T-cell (primary cell): ENCODE measurements at regions not wholly inside any gene's neighbourhood (a gene's known extent, or its start where the extent isn't known, plus 50 kb on each side); places are given as distances from the start of the nearest gene placed in this dataset.
"Not testable (repeated sequence)": the region's sequence is repeated elsewhere in the genome, so short reads cannot be mapped to it uniquely, and the experiment has no call there.

ENCODE experiments used
- ATAC-seq, 4 experiments: fragments of 200-7000 bp in 3 of 4; fragments of 150-1000 bp in 1 of 4; cut with Tn5 transposase; replicated peaks in 1 of 4; 1 replicate in 3 of 4; 2 replicates in 1 of 4; pipeline ENCODE4 v1.10.0; 2021; ENCODE audit warnings: moderate library complexity in 3 of 4, mild to moderate bottlenecking in 2 of 4, moderate number of reproducible peaks in 1 of 4
- CTCF ChIA-PET, 2 donors: fragments of 300-600 bp; sonication (Branson Sonifier 250); formaldehyde crosslinking; loops; one replicate each; lab custom pipeline; 2022; ENCODE audit warnings: antibody characterized with exemption in 2 of 2; lab: Charles Lee
- POLR2A ChIA-PET, 2 donors: fragments of 300-600 bp; sonication (Branson Sonifier 250); formaldehyde crosslinking; loops; one replicate each; lab custom pipeline; 2022; ENCODE audit warnings: antibody characterized with exemption in 2 of 2; lab: Charles Lee
- DNase-seq, 35 experiments: peaks; one replicate each; pipeline versions ENCODE4 v3.0.0 to v3.0.0-alpha.2; 2013 to 2023
- H3K27ac ChIP-seq: one replicate; pipeline ENCODE4 v1.5.1; 2013; ENCODE audit warnings: low read length
- H3K27me3 ChIP-seq, 2 experiments: replicated peaks in 1 of 2; 1 replicate in 1 of 2; 2 replicates in 1 of 2; pipeline versions ENCODE4 v1.6.1 to v1.7.0; 2013; ENCODE audit warnings: low read length in 1 of 2, mixed read lengths in 1 of 2; ENCODE audit not compliant: control insufficient read depth in 2 of 2, insufficient read depth in 2 of 2; ENCODE audit errors: extremely low read depth in 1 of 2
- H3K36me3 ChIP-seq, 2 donors: 1 replicate in 1 of 2; 2 replicates in 1 of 2; pipeline versions ENCODE4 v1.6.1 to v1.7.0; 2013; ENCODE audit warnings: low read length in 1 of 2; ENCODE audit not compliant: control insufficient read depth in 2 of 2, insufficient read depth in 1 of 2; ENCODE audit errors: extremely low read depth in 1 of 2
- H3K4me1 ChIP-seq, 2 experiments: 1 replicate in 1 of 2; 2 replicates in 1 of 2; pipeline versions ENCODE4 v1.6.1 to v1.7.0; 2013; ENCODE audit warnings: low read length in 2 of 2, mixed read lengths in 1 of 2; ENCODE audit not compliant: insufficient read depth in 2 of 2, control insufficient read depth in 1 of 2; ENCODE audit errors: extremely low read depth in 1 of 2
- H3K4me3 ChIP-seq, 2 donors: 1 replicate in 1 of 2; 2 replicates in 1 of 2; pipeline versions ENCODE4 v1.5.1 to v1.7.0; 2013; ENCODE audit warnings: mild to moderate bottlenecking in 2 of 2, low read length in 1 of 2, moderate library complexity in 1 of 2; ENCODE audit not compliant: control insufficient read depth in 1 of 2; ENCODE audit errors: extremely low read depth in 1 of 2
- H3K9me3 ChIP-seq: 2 replicates; pipeline ENCODE4 v1.7.0; 2013
- H3K27ac Mint-ChIP-seq, 2 donors: one replicate each; pipeline ENCODE4 v1.8.0; 2020 to 2021; ENCODE audit warnings: mild to moderate bottlenecking in 2 of 2, mixed read lengths in 2 of 2
- H3K27me3 Mint-ChIP-seq, 2 donors: one replicate each; pipeline ENCODE4 v1.8.0; 2021 to 2022; ENCODE audit warnings: mixed read lengths in 2 of 2
- H3K36me3 Mint-ChIP-seq: one replicate; pipeline ENCODE4 v1.8.0; 2021; ENCODE audit warnings: mixed read lengths
- H3K4me1 Mint-ChIP-seq, 3 donors: one replicate each; pipeline ENCODE4 v1.8.0; 2020 to 2022; ENCODE audit warnings: mixed read lengths in 3 of 3, mild to moderate bottlenecking in 1 of 3
- H3K4me3 Mint-ChIP-seq, 3 donors: one replicate each; pipeline ENCODE4 v1.8.0; 2020 to 2022; ENCODE audit warnings: mild to moderate bottlenecking in 3 of 3, mixed read lengths in 3 of 3, moderate library complexity in 3 of 3
- H3K9me3 Mint-ChIP-seq, 3 donors: one replicate each; pipeline ENCODE4 v1.8.0; 2020 to 2022; ENCODE audit warnings: mixed read lengths in 3 of 3
- WGBS: methylation state at CpG from one replicate; pipeline ENCODE4 v1.1.5; 2013; ENCODE audit warnings: missing lambda C conversion rate; ENCODE audit not compliant: insufficient coverage; 5-methylcytosine and 5-hydroxymethylcytosine counted together

DNA sequence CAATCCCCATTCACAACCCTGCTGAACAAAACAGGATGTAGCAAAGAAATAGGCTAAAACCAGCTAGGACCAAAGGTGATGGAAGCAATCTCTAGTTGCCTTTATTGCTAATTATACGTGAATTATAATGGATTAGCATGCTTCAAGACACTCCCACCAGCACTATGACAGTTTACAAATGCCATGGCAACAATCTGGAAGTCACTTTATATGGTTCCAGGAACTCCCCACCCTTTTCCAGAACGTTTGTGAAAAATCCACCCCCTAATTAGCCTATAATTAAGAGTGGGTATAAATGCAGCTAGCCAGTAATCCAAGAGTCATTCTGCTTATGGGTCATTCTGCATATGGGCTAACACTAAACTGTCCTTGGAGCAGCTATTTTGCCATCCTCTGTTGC lies 328.7 kb downstream of the FLRT2 start:
- no peak for ATAC-seq
- Mint-ChIP-seq H3K4me1 (peaks cover 0 to 4% (median 0%) of the 10 kb centered on the region in 3 donors), H3K27ac (no peak overlapping the region), H3K36me3 (no peaks in the 10 kb centered on the region), H3K27me3 (peaks cover 3 to 4% of the 10 kb centered on the region in 2 donors), H3K4me3 (no peak overlapping the region), H3K9me3 (no peaks in the 10 kb centered on the region)
- Histone ChIP-seq H3K36me3 (no peaks in the 10 kb centered on the region), H3K27me3 (no peaks in the 10 kb centered on the region), H3K4me3 (no peak overlapping the region), H3K4me1 (no peaks in the 10 kb centered on the region), H3K9me3 (no peaks in the 10 kb centered on the region), H3K27ac (no peak overlapping the region)
- no peak for DNase-seq
- ChIA-PET POLR2A (no interaction called here), CTCF (no interaction called here)
- WGBS: no CpG with 5 or more reads among the region's 2 CpGs

DNA sequence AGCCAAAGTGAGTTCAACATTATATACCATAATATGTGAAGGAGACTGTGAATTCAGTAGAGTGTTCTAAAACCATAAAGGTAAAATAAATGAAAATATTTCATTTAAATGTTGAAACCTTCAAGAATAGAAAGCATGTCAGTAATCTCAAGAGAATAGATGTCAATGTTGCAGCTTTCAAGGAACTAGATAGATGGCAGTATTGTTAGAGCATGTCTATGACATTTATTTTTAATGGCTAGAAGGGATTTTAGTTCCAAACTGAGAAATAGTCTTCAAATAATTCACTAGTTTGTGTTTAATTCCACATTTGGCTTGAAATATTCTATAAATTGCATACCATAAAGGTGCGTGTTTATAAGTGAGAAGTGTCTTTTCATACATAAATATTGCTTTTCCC lies 326.5 kb downstream of the FLRT2 start:
- WGBS: no CpG with 5 or more reads among the region's 1 CpG
- CTCF ChIA-PET: no interaction called here
- H3K36me3 ChIP-seq: no peaks in the 10 kb centered on the region

GRCh38 chr14:85853996-85854526 lies 324.1 kb downstream of the FLRT2 start:
- H3K36me3 Mint-ChIP-seq: no peaks in the 10 kb centered on the region
- no peak overlapping the region for H3K27ac Mint-ChIP-seq
- Histone ChIP-seq H3K36me3 (no peaks in the 10 kb centered on the region), H3K27me3 (no peaks in the 10 kb centered on the region), H3K4me3 (no peak overlapping the region), H3K9me3 (no peaks in the 10 kb centered on the region), H3K27ac (no peak overlapping the region), H3K4me1 (no peaks in the 10 kb centered on the region)
- ATAC-seq: no peak
- H3K27me3 Mint-ChIP-seq: peaks cover 2 to 3% of the 10 kb centered on the region in 2 donors
- ChIA-PET CTCF (no interaction called here), POLR2A (no interaction called here)
- H3K4me1 Mint-ChIP-seq: peaks cover 0 to 4% (median 0%) of the 10 kb centered on the region in 3 donors
- WGBS: no CpG with 5 or more reads among the region's 2 CpGs
- DNase-seq: no peak
- H3K4me3 Mint-ChIP-seq: no peak overlapping the region
- H3K9me3 Mint-ChIP-seq: no peaks in the 10 kb centered on the region

More for the DNA sequence above, 326.5 kb downstream of the FLRT2 start:
- no peak for DNase-seq
- H3K9me3 Mint-ChIP-seq: no peaks in the 10 kb centered on the region
- POLR2A ChIA-PET: no interaction called here
- no peak overlapping the region for H3K4me3 Mint-ChIP-seq
- no peaks in the 10 kb centered on the region for H3K36me3 Mint-ChIP-seq
- Histone ChIP-seq H3K9me3 (no peaks in the 10 kb centered on the region), H3K4me3 (no peak overlapping the region), H3K27ac (no peak overlapping the region), H3K4me1 (no peaks in the 10 kb centered on the region), H3K27me3 (no peaks in the 10 kb centered on the region)
- peaks cover 3 to 4% of the 10 kb centered on the region in 2 donors for H3K27me3 Mint-ChIP-seq
- ATAC-seq: no peak
- H3K4me1 Mint-ChIP-seq: peaks cover 0 to 4% (median 0%) of the 10 kb centered on the region in 3 donors
- no peak overlapping the region for H3K27ac Mint-ChIP-seq

GRCh38 chr14:85852906-85853305 lies 323.0 kb downstream of the FLRT2 start:
- Mint-ChIP-seq H3K9me3 (no peaks in the 10 kb centered on the region), H3K36me3 (no peaks in the 10 kb centered on the region), H3K4me1 (peaks cover 0 to 4% (median 0%) of the 10 kb centered on the region in 3 donors), H3K4me3 (no peak overlapping the region), H3K27ac (no peak overlapping the region), H3K27me3 (no peaks in the 10 kb centered on the region)
- no peak overlapping the region for H3K27ac ChIP-seq
- H3K36me3 ChIP-seq: no peaks in the 10 kb centered on the region
- H3K9me3 ChIP-seq: no peaks in the 10 kb centered on the region
- ChIA-PET CTCF (interaction anchor here in 1 of 2 donors (0.7 kb wide), 1 partner anchor 85 kb away, joined by 3 read pairs; no protein-coding TSS in a partner anchor), POLR2A (no interaction called here)
- ATAC-seq: no peak
- no peak overlapping the region for H3K4me3 ChIP-seq
- no CpG with 5 or more reads among the region's 5 CpGs for WGBS
- no peaks in the 10 kb centered on the region for H3K4me1 ChIP-seq
- no peak for DNase-seq
- no peaks in the 10 kb centered on the region for H3K27me3 ChIP-seq

DNA sequence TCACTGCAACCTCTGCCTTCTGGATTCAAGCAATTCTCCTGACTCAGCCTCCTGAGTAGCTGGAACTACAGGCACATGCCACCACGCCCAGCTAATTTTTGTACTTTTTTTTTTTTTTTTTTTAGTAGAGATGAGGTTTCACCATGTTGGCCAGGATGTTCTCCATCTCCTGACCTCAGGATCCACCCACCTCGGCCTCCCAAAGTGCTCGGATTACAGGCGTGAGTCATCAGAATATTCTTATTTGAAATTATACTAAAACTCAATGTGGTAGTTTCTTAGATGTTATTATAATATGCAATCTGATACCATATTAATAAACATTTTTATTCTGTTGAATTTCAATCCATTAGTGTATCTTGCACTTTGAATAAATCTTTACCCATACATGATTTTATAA lies 322.2 kb downstream of the FLRT2 start:
- DNase-seq, H3K36me3 ChIP-seq, H3K36me3 Mint-ChIP-seq, H3K27me3 ChIP-seq, POLR2A ChIA-PET, H3K4me1 Mint-ChIP-seq, H3K4me3 ChIP-seq, H3K27ac ChIP-seq, H3K4me1 ChIP-seq, H3K4me3 Mint-ChIP-seq, H3K9me3 ChIP-seq, H3K27me3 Mint-ChIP-seq, ATAC-seq, CTCF ChIA-PET, H3K9me3 Mint-ChIP-seq, H3K27ac Mint-ChIP-seq: not testable (repeated sequence)
- no CpG with 5 or more reads among the region's 4 CpGs for WGBS

- DNase-seq, H3K4me1 ChIP-seq, CTCF ChIA-PET, H3K27me3 Mint-ChIP-seq, H3K27ac ChIP-seq, POLR2A ChIA-PET, H3K4me3 Mint-ChIP-seq, ATAC-seq, H3K27me3 ChIP-seq, H3K4me3 ChIP-seq, H3K9me3 Mint-ChIP-seq, H3K4me1 Mint-ChIP-seq, H3K36me3 Mint-ChIP-seq, H3K9me3 ChIP-seq, H3K36me3 ChIP-seq, H3K27ac Mint-ChIP-seq: not testable (repeated sequence)
- WGBS: 94% methylated on average over 6 of the region's 8 CpGs
Measured at GRCh38 chr14:85830549-85830948, 300.6 kb downstream of the FLRT2 start.

DNA sequence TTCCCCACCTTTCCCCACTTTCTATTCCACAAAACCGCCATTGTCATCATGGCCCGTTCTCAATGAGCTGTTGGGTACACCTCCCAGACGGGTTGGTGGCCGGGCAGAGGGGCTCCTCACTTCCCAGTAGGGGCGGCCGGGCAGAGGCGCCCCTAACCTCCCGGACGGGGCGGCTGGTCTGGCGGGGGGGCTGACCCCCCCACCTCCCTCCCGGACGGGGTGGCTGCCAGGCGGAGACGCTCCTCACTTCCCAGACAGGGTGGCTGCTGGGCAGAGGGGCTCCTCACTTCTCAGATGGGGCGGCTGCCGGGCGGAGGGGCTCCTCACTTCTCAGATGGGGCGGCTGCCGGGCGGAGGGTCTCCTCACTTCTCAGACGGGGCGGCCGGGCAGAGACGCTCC lies 299.7 kb downstream of the FLRT2 start:
- 88% methylated on average over 5 of the region's 25 CpGs for WGBS
- H3K27me3 ChIP-seq, H3K36me3 ChIP-seq, H3K4me3 ChIP-seq, POLR2A ChIA-PET, H3K9me3 ChIP-seq, DNase-seq, H3K4me1 ChIP-seq, H3K27ac Mint-ChIP-seq, H3K36me3 Mint-ChIP-seq, H3K9me3 Mint-ChIP-seq, CTCF ChIA-PET, H3K27ac ChIP-seq, H3K4me3 Mint-ChIP-seq, H3K4me1 Mint-ChIP-seq, H3K27me3 Mint-ChIP-seq, ATAC-seq: not testable (repeated sequence)
